ENCODE measurements at regions not wholly inside any gene's neighbourhood (a gene's known extent, or its start where the extent isn't known, plus 50 kb on each side); places are given as distances from the start of the nearest gene placed in this dataset.

- DNase-seq (ENCODE audit: low read depth): no peak
- TF ChIP-seq CTCF (IDR thresholded peaks at IDR 0.05; ENCODE audit: low read depth, low read length, missing control alignments): no peak
- no peak overlapping the region for H3K4me3 ChIP-seq (ENCODE audit: low read depth, low read length)
These were observed 156.1 kb upstream of the NCK2 start for GRCh38 chr2:105588581-105588980.

- H3K4me3 ChIP-seq (ENCODE audit: low read depth, low read length): no peak overlapping the region
- TF ChIP-seq CTCF (IDR thresholded peaks at IDR 0.05; ENCODE audit: low read depth, low read length, missing control alignments): no peak
- DNase-seq (ENCODE audit: low read depth): no peak
These were observed 157.1 kb upstream of the NCK2 start for GRCh38 chr2:105587637-105588036.

GRCh38 chr2:105584435-105585010 is 160.2 kb upstream of the NCK2 start:
- DNase-seq (ENCODE audit: low read depth): no peak
- H3K4me3 ChIP-seq (ENCODE audit: low read depth, low read length): no peak overlapping the region
- TF ChIP-seq CTCF (IDR thresholded peaks at IDR 0.05; ENCODE audit: low read depth, low read length, missing control alignments): no peak

GRCh38 chr2:105582952-105583660 is 161.6 kb upstream of the NCK2 start:
- no peak overlapping the region for H3K4me3 ChIP-seq (ENCODE audit: low read depth, low read length)
- DNase-seq (ENCODE audit: low read depth): no peak
- no peak for TF ChIP-seq CTCF (IDR thresholded peaks at IDR 0.05; ENCODE audit: low read depth, low read length, missing control alignments)

GRCh38 chr2:105581555-105581944 is 163.2 kb upstream of the NCK2 start:
- no peak overlapping the region for H3K4me3 ChIP-seq (ENCODE audit: low read depth, low read length)
- TF ChIP-seq CTCF (IDR thresholded peaks at IDR 0.05; ENCODE audit: low read depth, low read length, missing control alignments): no peak
- no peak for DNase-seq (ENCODE audit: low read depth)

GRCh38 chr2:105580870-105581554 is 163.7 kb upstream of the NCK2 start:
- no peak for TF ChIP-seq CTCF (IDR thresholded peaks at IDR 0.05; ENCODE audit: low read depth, low read length, missing control alignments)
- no peak for DNase-seq (ENCODE audit: low read depth)
- H3K4me3 ChIP-seq (ENCODE audit: low read depth, low read length): no peak overlapping the region
